GM18507 (cell line): ENCODE measurements at regions not wholly inside any gene's neighbourhood (a gene's known extent, or its start where the extent isn't known, plus 50 kb on each side); places are given as distances from the start of the nearest gene placed in this dataset.

Experiments used
- DNase-seq: peaks from one replicate; pipeline ENCODE4 v3.0.0; 2011; ENCODE audit warnings: low read depth; ENCODE audit not compliant: insufficient read length; ENCODE audit errors: extremely low spot score
- FAIRE-seq: peaks from 2 replicates; lab custom pipeline; 2011; peaks lifted over from hg19 to GRCh38; lab: Jason Lieb, UNC

GRCh38 chr14:86015511-86015910 lies 485.6 kb downstream of the FLRT2 start:
- no peak for FAIRE-seq
- no peak for DNase-seq

- no peak for FAIRE-seq
- DNase-seq: no peak
These were observed 483.7 kb downstream of the FLRT2 start for GRCh38 chr14:86013641-86014040.

- FAIRE-seq (no peak), DNase-seq (no peak)
These were observed 482.5 kb downstream of the FLRT2 start for GRCh38 chr14:86012461-86012860.

- DNase-seq (no peak), FAIRE-seq (no peak)
These were observed 474.1 kb downstream of the FLRT2 start for GRCh38 chr14:86003998-86004397.

GRCh38 chr14:85996551-85996950 lies 466.6 kb downstream of the FLRT2 start:
- DNase-seq (no peak), FAIRE-seq (no peak)

GRCh38 chr14:85991156-85991555 lies 461.2 kb downstream of the FLRT2 start:
- FAIRE-seq (no peak), DNase-seq (no peak)

- no peak for FAIRE-seq
- DNase-seq: no peak
These were observed 458.0 kb downstream of the FLRT2 start for GRCh38 chr14:85987907-85988306.

- FAIRE-seq (no peak), DNase-seq (no peak)
These were observed 457.3 kb downstream of the FLRT2 start for GRCh38 chr14:85987292-85987691.

GRCh38 chr14:85978582-85979250 lies 448.8 kb downstream of the FLRT2 start:
- DNase-seq: no peak
- FAIRE-seq: no peak

GRCh38 chr14:85974602-85975001 lies 444.7 kb downstream of the FLRT2 start:
- DNase-seq (no peak), FAIRE-seq (no peak)

GRCh38 chr14:85963486-85963885 lies 433.5 kb downstream of the FLRT2 start:
- DNase-seq (no peak), FAIRE-seq (no peak)

- DNase-seq: no peak
- no peak for FAIRE-seq
These were observed 430.8 kb downstream of the FLRT2 start for GRCh38 chr14:85960756-85961155.

- FAIRE-seq: no peak
- no peak for DNase-seq
These were observed 429.1 kb downstream of the FLRT2 start for GRCh38 chr14:85959063-85959462.

- FAIRE-seq: no peak
- no peak for DNase-seq
These were observed 428.1 kb downstream of the FLRT2 start for GRCh38 chr14:85958069-85958468.

GRCh38 chr14:85953265-85953664 lies 423.3 kb downstream of the FLRT2 start:
- no peak for DNase-seq
- no peak for FAIRE-seq

GRCh38 chr14:85948153-85948552 lies 418.2 kb downstream of the FLRT2 start:
- DNase-seq: no peak
- no peak for FAIRE-seq

- FAIRE-seq (no peak), DNase-seq (no peak)
These were observed 417.7 kb downstream of the FLRT2 start for GRCh38 chr14:85947461-85948139.

- no peak for DNase-seq
- FAIRE-seq: no peak
These were observed 413.2 kb downstream of the FLRT2 start for GRCh38 chr14:85943192-85943591.

- DNase-seq: no peak
- no peak for FAIRE-seq
These were observed 404.9 kb downstream of the FLRT2 start for GRCh38 chr14:85934886-85935254.

- DNase-seq: no peak
- peak; percentile 95 for FAIRE-seq
These were observed 404.4 kb downstream of the FLRT2 start for GRCh38 chr14:85934123-85934885.

- DNase-seq: no peak
- FAIRE-seq: no peak
These were observed 391.3 kb downstream of the FLRT2 start for GRCh38 chr14:85921241-85921640.
